IPS-15b (cell line): ENCODE measurements at regions not wholly inside any gene's neighbourhood (a gene's known extent, or its start where the extent isn't known, plus 50 kb on each side); places are given as distances from the start of the nearest gene placed in this dataset.

Experiments used
- H3K27me3 ChIP-seq: one replicate; pipeline ENCODE4 v1.6.1; 2013; ENCODE audit warnings: low read length; ENCODE audit not compliant: control insufficient read depth, insufficient read depth
- H3K36me3 ChIP-seq: one replicate; pipeline ENCODE4 v1.6.1; 2013; ENCODE audit warnings: low read length; ENCODE audit not compliant: control insufficient read depth, insufficient read depth
- H3K4me1 ChIP-seq: one replicate; pipeline ENCODE4 v1.6.1; 2013; ENCODE audit warnings: mild to moderate bottlenecking, low read length; ENCODE audit not compliant: control insufficient read depth, insufficient read depth
- H3K4me3 ChIP-seq: one replicate; pipeline ENCODE4 v1.5.1; 2013; ENCODE audit warnings: low read depth, low read length
- H3K9ac ChIP-seq: one replicate; pipeline ENCODE4 v1.6.1; 2013; ENCODE audit warnings: low read depth, mild to moderate bottlenecking, low read length
- H3K9me3 ChIP-seq: one replicate; pipeline ENCODE4 v1.6.1; 2013; ENCODE audit warnings: mild to moderate bottlenecking, low read length; ENCODE audit not compliant: control insufficient read depth, insufficient read depth

DNA sequence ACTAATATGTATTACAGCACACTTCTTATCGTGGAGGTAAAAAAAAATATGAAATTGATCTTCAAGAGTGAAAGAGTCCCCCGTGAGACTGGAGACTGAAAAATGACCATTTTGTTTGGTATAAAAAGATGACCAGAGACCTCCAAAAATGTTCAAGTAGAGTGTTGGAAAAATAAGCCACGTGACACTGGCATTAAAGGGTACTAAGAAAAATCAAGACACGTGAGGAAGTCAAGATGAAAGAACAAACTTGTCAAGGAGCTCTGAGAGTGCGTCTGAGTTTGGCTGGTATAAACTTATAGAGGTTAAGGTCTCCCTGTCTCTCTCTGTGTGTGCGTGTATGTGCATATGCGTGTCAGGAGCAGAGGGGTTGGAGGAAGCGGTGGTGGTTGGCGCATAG lies 362.7 kb upstream of the COBL start:
- no peak overlapping the region for H3K9ac ChIP-seq
- H3K4me3 ChIP-seq: no peak overlapping the region
- H3K9me3 ChIP-seq: no peaks in the 10 kb centered on the region
- no peaks in the 10 kb centered on the region for H3K36me3 ChIP-seq
- no peaks in the 10 kb centered on the region for H3K27me3 ChIP-seq
- no peaks in the 10 kb centered on the region for H3K4me1 ChIP-seq

DNA sequence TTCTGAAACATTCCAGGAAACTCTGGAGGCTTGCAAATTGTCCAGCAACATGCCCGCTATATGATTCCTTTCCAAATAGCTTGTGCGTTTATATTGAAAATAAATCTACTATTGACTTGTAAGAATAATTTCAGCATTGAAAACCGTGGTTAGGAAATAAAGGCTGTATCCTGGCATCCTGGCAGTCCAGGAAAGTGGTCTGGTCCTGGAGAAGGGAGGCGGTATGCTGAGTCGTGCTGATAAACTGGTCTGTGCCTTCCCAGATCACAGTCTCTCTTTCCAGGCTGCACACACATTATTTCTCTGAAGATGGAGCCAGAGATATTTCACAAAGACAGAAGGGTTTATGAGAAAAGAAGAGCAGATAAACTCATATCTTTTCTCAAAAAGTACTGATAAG lies 350.1 kb upstream of the COBL start:
- Histone ChIP-seq H3K27me3 (no peaks in the 10 kb centered on the region), H3K4me1 (no peaks in the 10 kb centered on the region)

DNA sequence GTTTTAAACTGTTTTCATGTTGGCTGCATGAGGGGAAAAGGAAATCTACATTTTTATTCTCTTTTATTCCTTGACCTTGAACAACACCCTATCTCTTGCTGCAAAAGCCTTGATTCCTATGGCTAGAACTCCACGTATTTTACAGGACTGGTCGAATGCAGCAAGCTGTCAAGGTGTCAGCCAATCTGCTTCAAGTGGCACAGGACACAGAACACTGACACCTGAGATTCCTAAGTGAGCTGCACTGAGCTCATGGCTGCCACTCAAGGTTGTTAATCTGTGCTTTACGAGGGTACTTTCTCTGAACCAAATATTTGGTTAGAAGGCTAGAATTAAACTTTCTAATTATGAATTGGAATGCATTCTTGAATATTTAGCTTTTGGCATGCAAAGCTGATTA lies 349.7 kb upstream of the COBL start:
- H3K27me3 ChIP-seq: no peaks in the 10 kb centered on the region
- H3K9ac ChIP-seq: no peak overlapping the region
- no peaks in the 10 kb centered on the region for H3K9me3 ChIP-seq
- no peaks in the 10 kb centered on the region for H3K4me1 ChIP-seq
- no peaks in the 10 kb centered on the region for H3K36me3 ChIP-seq
- no peak overlapping the region for H3K4me3 ChIP-seq

More for the DNA sequence above, 350.1 kb upstream of the COBL start:
- Histone ChIP-seq H3K9me3 (no peaks in the 10 kb centered on the region), H3K4me3 (no peak overlapping the region), H3K36me3 (no peaks in the 10 kb centered on the region), H3K9ac (no peak overlapping the region)

DNA sequence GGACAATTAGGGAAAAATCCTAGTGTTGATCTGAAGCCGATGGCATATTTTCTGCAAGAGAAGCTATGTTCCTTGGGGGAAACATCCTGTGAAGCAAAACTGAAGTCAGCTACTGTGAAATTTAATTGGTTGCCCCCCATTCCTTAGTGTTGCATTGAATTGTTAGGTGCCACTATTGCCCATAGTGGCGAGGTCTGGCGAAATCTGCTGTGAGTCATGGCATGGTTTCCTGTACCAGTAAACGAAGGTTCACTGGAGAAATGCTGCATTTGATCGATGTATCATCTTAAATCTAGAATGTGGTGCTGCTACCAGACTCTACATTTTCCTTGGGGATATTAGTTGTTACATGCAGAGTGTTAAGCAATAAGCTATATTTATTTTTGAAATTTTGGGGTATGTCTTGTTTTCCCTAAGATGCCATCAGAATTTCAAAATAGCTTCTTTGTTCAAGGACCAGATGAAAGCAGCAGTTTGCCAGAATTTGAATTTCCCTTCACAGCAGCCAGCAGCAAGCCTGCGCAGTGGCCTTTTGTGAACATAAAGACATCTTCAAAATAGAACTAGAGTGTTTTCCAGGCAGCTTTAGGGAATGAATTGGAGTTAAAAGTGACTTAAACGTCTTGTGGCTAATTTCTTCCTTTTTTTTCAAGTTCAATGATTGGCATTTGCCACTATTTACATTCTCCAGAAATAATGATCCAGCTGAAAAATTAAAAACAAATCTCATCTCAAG lies 348.6 kb upstream of the COBL start:
- Histone ChIP-seq H3K9me3 (no peaks in the 10 kb centered on the region), H3K4me1 (no peaks in the 10 kb centered on the region), H3K4me3 (no peak overlapping the region), H3K27me3 (no peaks in the 10 kb centered on the region), H3K9ac (no peak overlapping the region), H3K36me3 (no peaks in the 10 kb centered on the region)

DNA sequence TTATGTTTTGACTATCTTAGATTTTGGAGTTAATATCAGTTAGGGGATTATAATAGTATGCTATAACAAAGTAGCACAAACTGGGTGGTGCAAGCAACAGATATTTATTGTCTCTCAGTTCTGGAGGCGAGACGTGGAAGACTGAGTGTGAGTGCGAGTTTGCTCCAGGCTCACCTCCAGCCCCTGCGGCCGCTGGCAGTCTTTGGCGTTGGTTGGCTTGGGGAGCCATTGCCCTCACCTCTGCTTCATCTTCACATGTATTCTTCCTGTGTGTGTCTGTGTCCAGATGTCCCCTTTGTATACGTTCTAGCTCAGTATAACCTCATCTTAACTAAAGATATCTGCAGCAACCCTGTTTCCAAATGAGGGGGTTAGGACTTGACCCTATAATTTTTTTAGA lies 343.9 kb upstream of the COBL start:
- no peaks in the 10 kb centered on the region for H3K36me3 ChIP-seq
- H3K4me1 ChIP-seq: no peaks in the 10 kb centered on the region
- H3K27me3 ChIP-seq: no peaks in the 10 kb centered on the region
- H3K9me3 ChIP-seq: no peaks in the 10 kb centered on the region
- H3K4me3 ChIP-seq: no peak overlapping the region
- no peak overlapping the region for H3K9ac ChIP-seq

DNA sequence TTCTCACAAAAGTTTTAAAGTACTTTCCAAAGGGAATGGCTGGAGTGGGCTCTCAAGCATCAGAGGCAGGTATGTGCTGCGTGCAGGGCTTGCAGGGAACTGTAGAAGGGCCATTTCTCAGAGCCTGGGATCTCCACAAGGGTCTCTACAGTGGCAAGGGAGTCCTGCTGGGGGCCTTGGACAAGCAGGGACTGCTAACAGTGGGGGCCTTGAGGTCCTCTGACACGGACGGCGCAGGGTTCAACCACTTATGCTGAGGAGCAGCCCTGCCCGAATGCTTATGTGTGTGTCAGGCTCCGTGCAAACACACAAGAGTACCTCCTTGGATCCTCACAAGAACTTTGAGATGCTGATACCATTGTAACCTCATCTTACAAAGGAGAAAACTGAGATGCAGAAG lies 342.1 kb upstream of the COBL start:
- Histone ChIP-seq H3K36me3 (no peaks in the 10 kb centered on the region), H3K4me3 (no peak overlapping the region), H3K27me3 (no peaks in the 10 kb centered on the region), H3K9ac (no peak overlapping the region), H3K9me3 (no peaks in the 10 kb centered on the region), H3K4me1 (no peaks in the 10 kb centered on the region)

DNA sequence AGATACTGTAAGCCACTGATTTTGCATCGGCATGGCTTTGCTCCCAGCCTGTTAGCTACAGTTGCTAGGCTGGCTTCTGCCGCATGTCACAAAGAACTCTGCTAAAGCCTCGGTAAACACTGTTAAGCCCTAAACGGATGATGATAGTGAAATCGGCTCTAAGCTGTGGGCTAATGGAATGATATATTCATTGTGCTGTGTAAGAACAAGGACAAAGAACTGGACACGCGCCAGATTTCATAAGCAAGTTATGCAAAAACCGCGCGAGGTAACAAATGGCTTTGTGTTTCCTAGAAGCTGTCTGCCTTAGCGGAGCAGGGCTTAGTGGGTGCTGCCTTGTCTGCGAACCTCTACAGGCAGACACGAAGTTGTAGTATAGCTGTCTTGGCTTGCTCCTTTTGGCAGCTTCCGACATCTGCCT lies 331.3 kb upstream of the COBL start:
- Histone ChIP-seq H3K9me3 (no peaks in the 10 kb centered on the region), H3K4me3 (no peak overlapping the region), H3K4me1 (no peaks in the 10 kb centered on the region), H3K36me3 (no peaks in the 10 kb centered on the region), H3K27me3 (no peaks in the 10 kb centered on the region), H3K9ac (no peak overlapping the region)

DNA sequence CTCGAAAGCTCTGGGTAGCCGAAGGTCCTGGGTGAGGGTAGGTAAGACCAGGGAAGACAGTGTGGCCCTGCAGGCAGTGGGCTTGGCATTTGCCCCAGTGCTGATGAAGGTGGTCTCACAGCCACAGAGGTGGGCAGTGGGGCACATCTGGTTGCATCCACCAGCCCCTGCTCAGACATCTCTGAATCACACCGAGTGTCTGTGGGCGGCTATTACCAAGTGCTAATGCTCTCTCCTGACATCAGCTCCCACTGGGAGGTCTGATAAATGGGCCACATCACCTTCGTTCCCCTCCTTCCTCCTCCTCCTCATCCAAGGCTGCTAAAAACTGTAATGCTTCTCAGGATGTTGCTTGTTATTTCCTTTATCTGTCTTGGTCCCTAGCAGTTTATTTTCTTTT lies 330.9 kb upstream of the COBL start:
- H3K4me1 ChIP-seq: no peaks in the 10 kb centered on the region
- no peaks in the 10 kb centered on the region for H3K27me3 ChIP-seq
- no peaks in the 10 kb centered on the region for H3K36me3 ChIP-seq
- H3K9ac ChIP-seq: no peak overlapping the region
- H3K4me3 ChIP-seq: no peak overlapping the region
- no peaks in the 10 kb centered on the region for H3K9me3 ChIP-seq

DNA sequence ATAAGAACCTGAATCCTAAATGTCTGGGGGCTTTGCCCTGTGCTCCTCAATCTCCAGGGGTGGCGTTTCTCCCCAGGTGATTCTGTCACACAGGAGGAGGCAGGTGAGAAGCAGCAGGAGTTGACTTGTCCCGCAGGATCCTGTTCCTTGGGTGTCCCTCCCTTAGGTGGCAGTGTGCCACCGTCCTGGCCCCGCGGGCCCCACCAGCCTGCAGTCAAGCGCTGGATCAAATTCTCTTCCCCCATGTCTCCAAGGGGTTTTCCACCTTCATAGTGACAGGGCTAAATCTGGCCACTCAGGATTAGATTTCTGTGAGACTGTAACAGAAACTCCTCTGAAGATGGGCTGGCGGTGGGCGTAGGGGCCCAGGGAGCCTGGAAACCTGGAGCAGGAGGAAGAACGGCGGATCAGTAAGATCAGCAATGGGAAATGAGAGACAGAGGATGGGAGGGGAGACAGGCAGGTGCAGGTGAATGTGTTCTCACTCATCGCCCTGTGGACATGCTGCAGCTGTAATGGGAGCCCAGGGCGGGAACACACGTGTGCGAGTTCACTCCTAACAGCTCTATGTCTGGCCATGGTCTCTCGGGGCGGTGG lies 329.2 kb upstream of the COBL start:
- Histone ChIP-seq H3K9ac (no peak overlapping the region), H3K9me3 (no peaks in the 10 kb centered on the region), H3K27me3 (no peaks in the 10 kb centered on the region), H3K4me3 (no peak overlapping the region), H3K36me3 (no peaks in the 10 kb centered on the region), H3K4me1 (no peaks in the 10 kb centered on the region)

DNA sequence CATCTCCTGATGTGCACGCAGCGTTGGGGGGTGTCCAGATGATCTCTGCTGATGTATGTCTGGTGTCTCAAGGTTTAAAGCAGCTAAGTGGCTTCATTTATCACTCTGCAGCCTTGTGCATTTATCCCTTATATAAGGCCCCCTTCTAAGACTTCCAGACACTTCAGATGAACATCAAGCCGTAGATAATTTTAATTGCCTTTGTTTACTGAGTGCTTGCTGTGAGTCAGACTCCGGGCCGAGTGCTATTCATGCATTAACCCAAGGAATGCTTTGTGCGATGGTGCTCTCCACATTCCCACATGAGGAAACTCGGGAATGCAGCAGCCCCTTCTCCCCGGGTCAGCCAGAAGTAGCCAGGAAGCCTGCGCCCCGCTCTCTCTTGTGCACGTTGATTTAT lies 328.6 kb upstream of the COBL start:
- Histone ChIP-seq H3K36me3 (no peaks in the 10 kb centered on the region), H3K27me3 (no peaks in the 10 kb centered on the region), H3K9me3 (no peaks in the 10 kb centered on the region), H3K4me3 (no peak overlapping the region), H3K4me1 (no peaks in the 10 kb centered on the region), H3K9ac (no peak overlapping the region)

DNA sequence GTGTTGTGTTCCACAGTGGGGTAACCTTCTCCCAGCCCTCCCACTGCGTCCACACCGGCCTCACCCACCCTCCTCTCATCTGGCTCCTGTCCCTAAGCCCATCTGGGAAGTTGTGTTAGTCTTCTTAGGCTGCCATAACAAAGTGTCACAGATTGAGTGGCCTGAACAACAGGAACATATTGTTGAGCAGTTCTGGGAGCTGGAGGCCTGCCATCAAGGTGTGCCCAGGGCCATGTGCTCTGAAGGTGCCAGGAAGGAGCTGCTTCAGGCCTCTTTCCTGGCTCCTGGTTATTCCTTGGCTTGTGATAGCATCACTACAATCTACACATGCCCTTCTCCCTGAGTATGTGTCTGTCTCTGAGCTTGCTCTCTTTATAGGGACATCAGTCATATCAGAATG lies 327.6 kb upstream of the COBL start:
- Histone ChIP-seq H3K9me3 (no peaks in the 10 kb centered on the region), H3K4me1 (no peaks in the 10 kb centered on the region), H3K27me3 (no peaks in the 10 kb centered on the region), H3K36me3 (no peaks in the 10 kb centered on the region), H3K4me3 (no peak overlapping the region), H3K9ac (no peak overlapping the region)

DNA sequence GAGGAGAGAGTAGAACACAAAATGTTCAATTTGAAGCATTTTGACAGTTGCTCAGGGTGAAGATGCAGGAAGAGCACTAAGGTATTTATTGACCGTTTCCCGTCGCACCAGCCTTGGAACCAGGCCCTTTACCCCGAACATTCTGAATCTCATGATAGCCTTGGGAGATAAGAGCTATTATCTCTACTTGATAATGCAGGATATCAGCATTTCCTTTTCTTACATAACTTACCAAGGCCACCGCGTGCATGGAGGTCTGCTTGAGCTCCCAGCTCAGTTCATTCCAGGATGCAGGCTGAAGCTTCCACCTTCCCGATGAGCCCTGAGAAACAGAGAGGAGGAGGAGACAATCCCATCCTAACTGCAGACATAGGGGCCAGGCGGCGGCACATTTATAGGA lies 324.2 kb upstream of the COBL start:
- no peaks in the 10 kb centered on the region for H3K9me3 ChIP-seq
- no peak overlapping the region for H3K9ac ChIP-seq
- H3K4me1 ChIP-seq: no peaks in the 10 kb centered on the region
- no peaks in the 10 kb centered on the region for H3K36me3 ChIP-seq
- H3K4me3 ChIP-seq: no peak overlapping the region
- H3K27me3 ChIP-seq: no peaks in the 10 kb centered on the region
